MM.1S (cell line): ENCODE measurements at regions not wholly inside any gene's neighbourhood (a gene's known extent, or its start where the extent isn't known, plus 50 kb on each side); places are given as distances from the start of the nearest gene placed in this dataset.

Experiments used
- DNase-seq: peaks from one replicate; pipeline ENCODE4 v3.0.0-alpha.2; 2015
- H2AFZ ChIP-seq: fragments of 300-600 bp; sonication (generic); 2 replicates; pipeline ENCODE4 v1.6.0; 2016; ENCODE audit warnings: antibody characterized with exemption, low read length
- H3F3A ChIP-seq: fragments of 300-600 bp; sonication (generic); 2 replicates; pipeline ENCODE4 v1.6.1; 2016; ENCODE audit warnings: mild to moderate bottlenecking, antibody characterized with exemption, low read length, moderate library complexity, mixed read lengths; ENCODE audit not compliant: insufficient read depth
- H3K27ac ChIP-seq: fragments of 300-600 bp; sonication (generic); 2 replicates; pipeline ENCODE4 v1.5.1; 2016; ENCODE audit warnings: mild to moderate bottlenecking, low read length
- H3K27me3 ChIP-seq: fragments of 300-600 bp; sonication (generic); replicated peaks from 2 replicates; pipeline ENCODE4 v1.6.0; 2016; ENCODE audit warnings: low read length; ENCODE audit not compliant: insufficient read depth
- H3K36me3 ChIP-seq: fragments of 300-600 bp; sonication (generic); replicated peaks from 2 replicates; pipeline ENCODE4 v1.6.1; 2016; ENCODE audit warnings: mild to moderate bottlenecking, low read length, mixed read lengths; ENCODE audit not compliant: insufficient read depth
- H3K4me1 ChIP-seq: fragments of 300-600 bp; sonication (generic); 2 replicates; pipeline ENCODE4 v1.6.1; 2016; ENCODE audit warnings: low read length, mixed read lengths
- H3K4me2 ChIP-seq: fragments of 300-600 bp; sonication (generic); 2 replicates; pipeline ENCODE4 v1.6.0; 2016; ENCODE audit warnings: low read depth, low read length
- H3K4me3 ChIP-seq: fragments of 300-600 bp; sonication (generic); 2 replicates; pipeline ENCODE4 v1.5.1; 2016; ENCODE audit warnings: low read length, mixed read lengths
- H3K79me2 ChIP-seq: fragments of 300-600 bp; sonication (generic); 2 replicates; pipeline ENCODE4 v1.6.1; 2016; ENCODE audit warnings: mixed run types, low read length, mixed read lengths
- H3K9ac ChIP-seq: fragments of 300-600 bp; sonication (generic); 2 replicates; pipeline ENCODE4 v1.6.1; 2016; ENCODE audit warnings: low read length, mixed read lengths
- H3K9me2 ChIP-seq: fragments of 300-600 bp; sonication (generic); replicated peaks from 2 replicates; pipeline ENCODE4 v1.6.1; 2016; ENCODE audit warnings: mild to moderate bottlenecking, low read length, mixed read lengths; ENCODE audit not compliant: insufficient read depth
- H3K9me3 ChIP-seq: fragments of 300-600 bp; sonication (generic); replicated peaks from 2 replicates; pipeline ENCODE4 v1.6.1; 2016; ENCODE audit warnings: mild to moderate bottlenecking, low read length, mixed read lengths; ENCODE audit not compliant: insufficient read depth
- H4K20me1 ChIP-seq: fragments of 300-600 bp; sonication (generic); 2 replicates; pipeline ENCODE4 v1.6.1; 2016; ENCODE audit warnings: mild to moderate bottlenecking, low read length, moderate library complexity, mixed read lengths; ENCODE audit not compliant: insufficient read depth
- CTCF ChIP-seq: fragments of 300-600 bp; sonication (generic); IDR thresholded peaks from 2 replicates; pipeline ENCODE4 v1.5.1; 2016; ENCODE audit warnings: antibody characterized with exemption, low read length, mixed read lengths
- EZH2 ChIP-seq: fragments of 300-600 bp; sonication (generic); optimal IDR thresholded peaks from 2 replicates; pipeline ENCODE3; 2017; ENCODE audit warnings: low read depth, mild to moderate bottlenecking, antibody characterized with exemption, low read length, mixed read lengths
- EZH2phosphoT487 ChIP-seq: fragments of 300-600 bp; sonication (generic); IDR thresholded peaks from 2 replicates; pipeline ENCODE4 v1.6.1; 2018; ENCODE audit warnings: antibody characterized with exemption, low read length

GRCh38 chr13:33971562-33971819 lies 153.5 kb downstream of the RFC3 start:
- no peaks in the 10 kb centered on the region for H3K79me2 ChIP-seq
- H3K4me1 ChIP-seq, result no peaks in the 10 kb centered on the region
- DNase-seq, result no peak
- H3K4me2 ChIP-seq, result no peak overlapping the region
- no peaks in the 10 kb centered on the region for H3K36me3 ChIP-seq
- H3K27ac ChIP-seq, result no peak overlapping the region
- no peak overlapping the region for H2AFZ ChIP-seq
- H3K27me3 ChIP-seq, result no peaks in the 10 kb centered on the region
- no peak overlapping the region for H3K9ac ChIP-seq
- no peak overlapping the region for H3K4me3 ChIP-seq
- TF ChIP-seq CTCF, result no peak
- no peak for TF ChIP-seq EZH2phosphoT487
- no peak for TF ChIP-seq EZH2
- H3F3A ChIP-seq, result no peaks in the 10 kb centered on the region
- H4K20me1 ChIP-seq, result no peaks in the 10 kb centered on the region
- H3K9me3 ChIP-seq, result no peaks in the 10 kb centered on the region
- H3K9me2 ChIP-seq, result no peaks in the 10 kb centered on the region

- DNase-seq, result no peak
- Histone ChIP-seq H4K20me1 (no peaks in the 10 kb centered on the region), H3K4me1 (no peaks in the 10 kb centered on the region), H3K9ac (no peak overlapping the region), H3K4me2 (no peak overlapping the region), H2AFZ (no peak overlapping the region), H3K79me2 (no peaks in the 10 kb centered on the region), H3K27me3 (no peaks in the 10 kb centered on the region), H3K27ac (no peak overlapping the region), H3K4me3 (no peak overlapping the region), H3F3A (no peaks in the 10 kb centered on the region), H3K9me3 (no peaks in the 10 kb centered on the region), H3K9me2 (no peaks in the 10 kb centered on the region), H3K36me3 (no peaks in the 10 kb centered on the region)
- no peak for TF ChIP-seq EZH2phosphoT487
- TF ChIP-seq EZH2, result no peak
- TF ChIP-seq CTCF, result no peak
Observed at GRCh38 chr13:33973194-33973593, 155.2 kb downstream of the RFC3 start.

- Histone ChIP-seq H3K4me1 (no peaks in the 10 kb centered on the region), H3K79me2 (no peaks in the 10 kb centered on the region), H3K27me3 (no peaks in the 10 kb centered on the region), H3K4me2 (no peak overlapping the region), H3F3A (no peaks in the 10 kb centered on the region), H3K9ac (no peak overlapping the region), H2AFZ (no peak overlapping the region), H3K4me3 (no peak overlapping the region), H4K20me1 (no peaks in the 10 kb centered on the region), H3K36me3 (no peaks in the 10 kb centered on the region), H3K9me3 (no peaks in the 10 kb centered on the region), H3K9me2 (no peaks in the 10 kb centered on the region), H3K27ac (no peak overlapping the region)
- TF ChIP-seq EZH2 (no peak), EZH2phosphoT487 (no peak), CTCF (no peak)
- DNase-seq, result no peak
Observed at GRCh38 chr13:33976965-33977364, 159.0 kb downstream of the RFC3 start.

GRCh38 chr13:33978653-33979052 lies 160.7 kb downstream of the RFC3 start:
- Histone ChIP-seq H3F3A (no peaks in the 10 kb centered on the region), H3K9me3 (no peaks in the 10 kb centered on the region), H3K4me2 (no peak overlapping the region), H3K27ac (no peak overlapping the region), H3K9me2 (no peaks in the 10 kb centered on the region), H3K4me1 (no peaks in the 10 kb centered on the region), H2AFZ (no peak overlapping the region), H3K36me3 (no peaks in the 10 kb centered on the region), H4K20me1 (no peaks in the 10 kb centered on the region), H3K9ac (no peak overlapping the region), H3K4me3 (no peak overlapping the region), H3K27me3 (no peaks in the 10 kb centered on the region), H3K79me2 (no peaks in the 10 kb centered on the region)
- no peak for DNase-seq
- TF ChIP-seq EZH2phosphoT487 (no peak), CTCF (no peak)
